C4-2B (cell line): ENCODE measurements at regions not wholly inside any gene's neighbourhood (a gene's known extent, or its start where the extent isn't known, plus 50 kb on each side); places are given as distances from the start of the nearest gene placed in this dataset.

Experiments
- CTCF ChIP-seq: fragments of 450-650 bp; conservative IDR thresholded peaks from 2 replicates; pipeline ENCODE4 v1.5.1; 2017; ENCODE audit warnings: mild to moderate bottlenecking
- ZFX ChIP-seq: fragments of 450-650 bp; IDR thresholded peaks from 2 replicates; pipeline ENCODE4 v1.6.1; 2017

- no peak for TF ChIP-seq CTCF
- TF ChIP-seq ZFX: no peak
Measured at GRCh38 chr7:15924910-15925309, 238.4 kb upstream of the MEOX2 start.
